Mesenteric fat pad (tissue), 1 donor: ENCODE measurements at regions not wholly inside any gene's neighbourhood (a gene's known extent, or its start where the extent isn't known, plus 50 kb on each side); places are given as distances from the start of the nearest gene placed in this dataset.

ENCODE experiments used
- DNase-seq: peaks from one replicate; pipeline ENCODE4 v3.0.0-alpha.2; 2020; ENCODE audit warnings: low spot score
- donor health status: DM: yes; HTN: yes; CAD: no.

- DNase-seq = no peak
Observed at GRCh38 chr7:3094701-3095445, 51.2 kb upstream of the CARD11 start.

GRCh38 chr7:3097734-3098133, 54.1 kb upstream of the CARD11 start:
- DNase-seq = no peak

GRCh38 chr7:3102159-3102558, 58.5 kb upstream of the CARD11 start:
- no peak for DNase-seq

- DNase-seq = peak; percentile 45
Observed at GRCh38 chr7:3103614-3104398, 60.1 kb upstream of the CARD11 start.

- DNase-seq = no peak
Observed at GRCh38 chr7:3105856-3106255, 62.2 kb upstream of the CARD11 start.

GRCh38 chr7:3106361-3106826, 62.7 kb upstream of the CARD11 start:
- no peak for DNase-seq

GRCh38 chr7:3107228-3107763, 63.6 kb upstream of the CARD11 start:
- DNase-seq = peak; percentile 14

GRCh38 chr7:3107889-3108570, 64.4 kb upstream of the CARD11 start:
- peak; percentile 6 for DNase-seq

- peak; percentile 37 for DNase-seq
Observed at GRCh38 chr7:3109311-3109915, 65.7 kb upstream of the CARD11 start.

GRCh38 chr7:3112479-3113134, 68.9 kb upstream of the CARD11 start:
- DNase-seq = peak; percentile 41

GRCh38 chr7:3114917-3115316, 71.2 kb upstream of the CARD11 start:
- no peak for DNase-seq

- DNase-seq = no peak
Observed at GRCh38 chr7:3117081-3117480, 73.4 kb upstream of the CARD11 start.

GRCh38 chr7:3117488-3118231, 74.0 kb upstream of the CARD11 start:
- peak; percentile 64 for DNase-seq

GRCh38 chr7:3119352-3119927, 75.8 kb upstream of the CARD11 start:
- DNase-seq = peak; percentile 51

- no peak for DNase-seq
Observed at GRCh38 chr7:3119963-3120362, 76.3 kb upstream of the CARD11 start.

- DNase-seq = no peak
Observed at GRCh38 chr7:3120513-3120912, 76.8 kb upstream of the CARD11 start.

GRCh38 chr7:3128857-3129490, 85.3 kb upstream of the CARD11 start:
- no peak for DNase-seq

- no peak for DNase-seq
Observed at GRCh38 chr7:3133811-3134385, 90.2 kb upstream of the CARD11 start.

- DNase-seq = no peak
Observed at GRCh38 chr7:3134745-3135144, 91.1 kb upstream of the CARD11 start.
